WTC11 (cell line): ENCODE measurements at regions not wholly inside any gene's neighbourhood (a gene's known extent, or its start where the extent isn't known, plus 50 kb on each side); places are given as distances from the start of the nearest gene placed in this dataset.

Source experiments
- ATAC-seq: fragments of 200-7000 bp; cut with Tn5 transposase; 2 replicates; pipeline ENCODE4 v1.10.0; 2021; ENCODE audit warnings: mild to moderate bottlenecking, moderate library complexity
- CTCF ChIA-PET: fragments of 300-600 bp; sonication (Branson Sonifier 250); formaldehyde crosslinking; loops from one replicate; lab custom pipeline; 2021; ENCODE audit warnings: antibody characterized with exemption; lab: Charles Lee
- POLR2A ChIA-PET: fragments of 350-600 bp; sonication (Branson Sonifier 250); formaldehyde crosslinking; loops from one replicate; lab custom pipeline; 2021; ENCODE audit warnings: antibody characterized with exemption; lab: Charles Lee
- DNase-seq: peaks from one replicate; pipeline ENCODE4 v3.0.0; 2021; ENCODE audit warnings: low spot score
- H3K27ac Mint-ChIP-seq: 2 replicates; pipeline ENCODE4 v1.8.0; 2021; ENCODE audit warnings: mixed read lengths
- H3K27me3 Mint-ChIP-seq: 2 replicates; pipeline ENCODE4 v1.8.0; 2021; ENCODE audit warnings: low read depth, mild to moderate bottlenecking, moderate library complexity, mixed read lengths
- H3K36me3 Mint-ChIP-seq: 2 replicates; pipeline ENCODE4 v1.8.0; 2021; ENCODE audit warnings: mixed read lengths
- H3K4me1 Mint-ChIP-seq: 2 replicates; pipeline ENCODE4 v1.8.0; 2022; ENCODE audit warnings: mixed read lengths
- H3K4me3 Mint-ChIP-seq: 2 replicates; pipeline ENCODE4 v1.8.0; 2021; ENCODE audit warnings: mild to moderate bottlenecking, moderate library complexity, mixed read lengths
- H3K9me3 Mint-ChIP-seq: 2 replicates; pipeline ENCODE4 v1.8.0; 2021; ENCODE audit warnings: mixed read lengths
- CBFB ChIP-seq: sonication (generic); formaldehyde crosslinking; IDR thresholded peaks from 2 replicates; pipeline ENCODE4 v1.8.1; 2022; ENCODE audit warnings: mild to moderate bottlenecking, low read depth, missing genetic modification reagents
- CREM ChIP-seq: sonication (generic); formaldehyde crosslinking; IDR thresholded peaks from 2 replicates; pipeline ENCODE4 v1.8.1; 2022; ENCODE audit warnings: mild to moderate bottlenecking, missing genetic modification reagents, moderate library complexity
- ELF4 ChIP-seq: sonication (generic); formaldehyde crosslinking; IDR thresholded peaks from 2 replicates; pipeline ENCODE4 v1.8.1; 2022; ENCODE audit warnings: low read depth, mild to moderate bottlenecking, moderate library complexity, missing genetic modification reagents
- FOXJ3 ChIP-seq: sonication (generic); formaldehyde crosslinking; IDR thresholded peaks from 2 replicates; pipeline ENCODE4 v1.9.0; 2021; ENCODE audit warnings: missing genetic modification reagents, mild to moderate bottlenecking, borderline replicate concordance
- GRHL2 ChIP-seq: fragments of 250-450 bp; sonication (Bioruptor Pico); IDR thresholded peaks from 2 replicates; pipeline ENCODE4 v1.8.0; 2022; ENCODE audit warnings: mild to moderate bottlenecking, moderate library complexity; ENCODE audit not compliant: insufficient replicate concordance, severe bottlenecking
- IRF2 ChIP-seq: sonication (generic); formaldehyde crosslinking; IDR thresholded peaks from 2 replicates; pipeline ENCODE4 v1.8.0; 2022; ENCODE audit warnings: low read depth, missing genetic modification reagents, borderline replicate concordance
- JAZF1 ChIP-seq: fragments of 250-450 bp; sonication (Bioruptor Pico); IDR thresholded peaks from 2 replicates; pipeline ENCODE4 v1.9.0; 2021; ENCODE audit warnings: moderate library complexity, mild to moderate bottlenecking, inconsistent platforms
- JUN ChIP-seq: sonication (generic); formaldehyde crosslinking; IDR thresholded peaks from 2 replicates; pipeline ENCODE4 v1.8.0; 2023; ENCODE audit warnings: mild to moderate bottlenecking, missing genetic modification reagents
- NFATC4 ChIP-seq: fragments of 250-450 bp; sonication (Bioruptor Pico); IDR thresholded peaks from 2 replicates; pipeline ENCODE4 v1.9.0; 2021; ENCODE audit warnings: mild to moderate bottlenecking
- OVOL2 ChIP-seq: fragments of 250-450 bp; sonication (Bioruptor Pico); IDR thresholded peaks from 2 replicates; pipeline ENCODE4 v1.9.0; 2021; ENCODE audit warnings: mild to moderate bottlenecking, borderline replicate concordance
- PRRX2 ChIP-seq: fragments of 250-450 bp; sonication (Bioruptor Pico); IDR thresholded peaks from 2 replicates; pipeline ENCODE4 v1.8.0; 2021; ENCODE audit warnings: mild to moderate bottlenecking
- SP1 ChIP-seq: sonication (generic); formaldehyde crosslinking; conservative IDR thresholded peaks from 2 replicates; pipeline ENCODE4 v1.8.1; 2022; ENCODE audit warnings: missing genetic modification reagents
- TCF7 ChIP-seq: sonication (generic); formaldehyde crosslinking; IDR thresholded peaks from 2 replicates; pipeline ENCODE4 v1.8.0; 2022; ENCODE audit warnings: mild to moderate bottlenecking, low read depth, missing genetic modification reagents, moderate library complexity
- USF1 ChIP-seq: sonication (generic); formaldehyde crosslinking; IDR thresholded peaks from 2 replicates; pipeline ENCODE4 v1.8.0; 2022; ENCODE audit warnings: mild to moderate bottlenecking, missing genetic modification reagents
- ZNF138 ChIP-seq: sonication (generic); formaldehyde crosslinking; conservative IDR thresholded peaks from 2 replicates; pipeline ENCODE4 v1.8.1; 2022; ENCODE audit warnings: mild to moderate bottlenecking, moderate library complexity, missing genetic modification reagents
- ZNF281 ChIP-seq: sonication (generic); formaldehyde crosslinking; IDR thresholded peaks from 2 replicates; pipeline ENCODE4 v1.8.0; 2023; ENCODE audit warnings: mild to moderate bottlenecking, missing genetic modification reagents
- ZNF396 ChIP-seq: fragments of 250-450 bp; sonication (Bioruptor Pico); IDR thresholded peaks from 2 replicates; pipeline ENCODE4 v1.8.0; 2021; ENCODE audit warnings: mild to moderate bottlenecking, moderate library complexity, borderline replicate concordance
- ZNF416 ChIP-seq: fragments of 250-450 bp; sonication (Bioruptor Pico); IDR thresholded peaks from 2 replicates; pipeline ENCODE4 v1.9.0; 2021; ENCODE audit warnings: mild to moderate bottlenecking, inconsistent platforms
- ZNF671 ChIP-seq: fragments of 250-450 bp; sonication (Bioruptor Pico); IDR thresholded peaks from 2 replicates; pipeline ENCODE4 v1.8.0; 2021; ENCODE audit warnings: mild to moderate bottlenecking
- TF ChIP-seq, protein P1 (sequence below): sonication (generic); formaldehyde crosslinking; IDR thresholded peaks from 2 replicates; pipeline ENCODE4 v1.8.1; 2023; ENCODE audit warnings: mild to moderate bottlenecking, missing genetic modification reagents
- TF ChIP-seq, protein P2 (sequence below): sonication (generic); formaldehyde crosslinking; IDR thresholded peaks from 2 replicates; pipeline ENCODE4 v1.8.0; 2022; ENCODE audit warnings: mild to moderate bottlenecking, missing genetic modification reagents
- TF ChIP-seq, protein P3 (sequence below): fragments of 250-450 bp; sonication (Bioruptor Pico); conservative IDR thresholded peaks from 2 replicates; pipeline ENCODE4 v1.9.0; 2021; ENCODE audit warnings: mild to moderate bottlenecking
- TF ChIP-seq, protein P4 (sequence below): sonication (generic); formaldehyde crosslinking; conservative IDR thresholded peaks from 2 replicates; pipeline ENCODE4 v1.8.1; 2023; ENCODE audit warnings: mild to moderate bottlenecking, low read depth, missing genetic modification reagents, moderate library complexity

DNA sequence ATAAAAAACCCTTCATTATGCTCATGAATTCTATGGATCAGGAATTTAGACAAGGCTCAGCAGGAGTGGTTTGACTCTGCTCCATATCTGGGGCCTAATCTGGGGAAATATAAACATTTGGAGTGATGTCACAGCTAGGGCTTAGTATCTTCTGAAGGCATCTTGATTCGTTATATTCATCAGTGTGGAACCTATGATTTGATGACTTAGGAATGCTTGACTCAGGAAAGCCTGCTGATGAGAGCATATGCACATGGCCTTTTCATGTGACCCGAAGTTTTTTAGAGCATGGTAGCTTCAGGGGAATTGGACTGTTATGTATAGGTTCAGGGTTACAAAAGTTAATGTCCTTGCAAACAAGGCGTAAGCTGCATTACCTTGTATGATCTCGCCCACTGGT lies 184.9 kb upstream of the LRRC3B start:
- Mint-ChIP-seq H3K27me3 (no peaks in the 10 kb centered on the region), H3K36me3 (no peaks in the 10 kb centered on the region), H3K4me3 (no peak overlapping the region), H3K9me3 (no peaks in the 10 kb centered on the region), H3K4me1 (peaks cover 3% of the 10 kb centered on the region; the same call in 1 of the 2 replicates), H3K27ac (no peak overlapping the region)
- ChIA-PET CTCF (no interaction called here), POLR2A (no interaction called here)
- DNase-seq = no peak
- ATAC-seq = no peak
- TF ChIP-seq OVOL2 (CRISPR knock-in tag) (no peak), ZNF396 (CRISPR knock-in tag) (no peak), ZNF281 (no peak), JAZF1 (no peak), CREM (CRISPR knock-in tag) (no peak), TCF7 (CRISPR knock-in tag) (no peak), ZNF671 (no peak), JUN (CRISPR knock-in tag) (no peak)
- TF ChIP-seq, protein P1, sequence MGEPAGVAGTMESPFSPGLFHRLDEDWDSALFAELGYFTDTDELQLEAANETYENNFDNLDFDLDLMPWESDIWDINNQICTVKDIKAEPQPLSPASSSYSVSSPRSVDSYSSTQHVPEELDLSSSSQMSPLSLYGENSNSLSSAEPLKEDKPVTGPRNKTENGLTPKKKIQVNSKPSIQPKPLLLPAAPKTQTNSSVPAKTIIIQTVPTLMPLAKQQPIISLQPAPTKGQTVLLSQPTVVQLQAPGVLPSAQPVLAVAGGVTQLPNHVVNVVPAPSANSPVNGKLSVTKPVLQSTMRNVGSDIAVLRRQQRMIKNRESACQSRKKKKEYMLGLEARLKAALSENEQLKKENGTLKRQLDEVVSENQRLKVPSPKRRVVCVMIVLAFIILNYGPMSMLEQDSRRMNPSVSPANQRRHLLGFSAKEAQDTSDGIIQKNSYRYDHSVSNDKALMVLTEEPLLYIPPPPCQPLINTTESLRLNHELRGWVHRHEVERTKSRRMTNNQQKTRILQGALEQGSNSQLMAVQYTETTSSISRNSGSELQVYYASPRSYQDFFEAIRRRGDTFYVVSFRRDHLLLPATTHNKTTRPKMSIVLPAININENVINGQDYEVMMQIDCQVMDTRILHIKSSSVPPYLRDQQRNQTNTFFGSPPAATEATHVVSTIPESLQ (CRISPR knock-in tag) = no peak
- TF ChIP-seq, protein P2, sequence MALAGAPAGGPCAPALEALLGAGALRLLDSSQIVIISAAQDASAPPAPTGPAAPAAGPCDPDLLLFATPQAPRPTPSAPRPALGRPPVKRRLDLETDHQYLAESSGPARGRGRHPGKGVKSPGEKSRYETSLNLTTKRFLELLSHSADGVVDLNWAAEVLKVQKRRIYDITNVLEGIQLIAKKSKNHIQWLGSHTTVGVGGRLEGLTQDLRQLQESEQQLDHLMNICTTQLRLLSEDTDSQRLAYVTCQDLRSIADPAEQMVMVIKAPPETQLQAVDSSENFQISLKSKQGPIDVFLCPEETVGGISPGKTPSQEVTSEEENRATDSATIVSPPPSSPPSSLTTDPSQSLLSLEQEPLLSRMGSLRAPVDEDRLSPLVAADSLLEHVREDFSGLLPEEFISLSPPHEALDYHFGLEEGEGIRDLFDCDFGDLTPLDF = no peak

- Mint-ChIP-seq H3K27ac (no peak overlapping the region), H3K27me3 (no peaks in the 10 kb centered on the region), H3K36me3 (no peaks in the 10 kb centered on the region), H3K9me3 (no peaks in the 10 kb centered on the region), H3K4me1 (peaks cover 3% of the 10 kb centered on the region; the same call in 1 of the 2 replicates), H3K4me3 (no peak overlapping the region)
- CTCF ChIA-PET = no interaction called here
- ATAC-seq (no peak), DNase-seq (no peak)
- POLR2A ChIA-PET = no interaction called here
- TF ChIP-seq NFATC4 = no peak
- no peak for TF ChIP-seq USF1 (CRISPR knock-in tag)
- no peak for TF ChIP-seq CBFB (CRISPR knock-in tag)
- no peak for TF ChIP-seq ZNF416 (CRISPR knock-in tag)
- TF ChIP-seq ZNF396 (CRISPR knock-in tag) = no peak
- TF ChIP-seq, protein P2 = no peak
- TF ChIP-seq IRF2 = no peak
- TF ChIP-seq ZNF138 (CRISPR knock-in tag) = no peak
- no peak for TF ChIP-seq FOXJ3 (CRISPR knock-in tag)
- TF ChIP-seq, protein P3, sequence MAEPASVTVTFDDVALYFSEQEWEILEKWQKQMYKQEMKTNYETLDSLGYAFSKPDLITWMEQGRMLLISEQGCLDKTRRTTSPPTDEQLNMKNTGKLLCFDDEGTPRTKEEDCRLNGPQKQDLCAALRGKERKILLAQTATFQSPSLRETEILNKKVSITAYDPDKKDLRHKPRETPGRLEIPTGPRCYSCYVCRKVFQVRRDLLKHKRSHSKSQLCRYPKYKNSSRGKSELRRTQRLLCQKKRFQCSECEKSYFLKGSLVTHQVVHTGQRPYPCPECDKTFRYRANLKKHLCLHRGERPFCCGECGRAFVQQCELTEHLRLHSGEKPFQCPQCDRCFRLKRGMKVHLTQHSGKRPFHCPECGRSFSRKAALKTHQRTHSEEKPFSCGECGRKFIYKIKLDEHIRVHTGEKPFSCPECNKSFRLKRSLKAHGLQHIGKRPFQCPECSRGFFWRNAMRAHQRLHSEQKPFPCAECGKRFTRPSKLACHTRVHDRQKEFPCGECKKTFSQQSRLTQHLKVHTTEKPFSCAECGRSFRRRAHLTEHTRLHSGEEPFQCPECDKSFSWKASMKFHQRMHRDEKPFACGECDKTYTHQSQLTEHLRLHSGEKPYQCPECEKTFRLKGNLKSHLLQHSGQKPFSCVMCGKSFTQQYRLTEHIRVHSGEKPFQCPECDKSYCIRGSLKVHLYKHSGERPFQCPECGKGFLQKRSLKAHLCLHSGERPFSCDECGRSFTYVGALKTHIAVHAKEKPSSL (CRISPR knock-in tag) = no peak
- TF ChIP-seq PRRX2 (CRISPR knock-in tag) = no peak
- TF ChIP-seq, protein P4, sequence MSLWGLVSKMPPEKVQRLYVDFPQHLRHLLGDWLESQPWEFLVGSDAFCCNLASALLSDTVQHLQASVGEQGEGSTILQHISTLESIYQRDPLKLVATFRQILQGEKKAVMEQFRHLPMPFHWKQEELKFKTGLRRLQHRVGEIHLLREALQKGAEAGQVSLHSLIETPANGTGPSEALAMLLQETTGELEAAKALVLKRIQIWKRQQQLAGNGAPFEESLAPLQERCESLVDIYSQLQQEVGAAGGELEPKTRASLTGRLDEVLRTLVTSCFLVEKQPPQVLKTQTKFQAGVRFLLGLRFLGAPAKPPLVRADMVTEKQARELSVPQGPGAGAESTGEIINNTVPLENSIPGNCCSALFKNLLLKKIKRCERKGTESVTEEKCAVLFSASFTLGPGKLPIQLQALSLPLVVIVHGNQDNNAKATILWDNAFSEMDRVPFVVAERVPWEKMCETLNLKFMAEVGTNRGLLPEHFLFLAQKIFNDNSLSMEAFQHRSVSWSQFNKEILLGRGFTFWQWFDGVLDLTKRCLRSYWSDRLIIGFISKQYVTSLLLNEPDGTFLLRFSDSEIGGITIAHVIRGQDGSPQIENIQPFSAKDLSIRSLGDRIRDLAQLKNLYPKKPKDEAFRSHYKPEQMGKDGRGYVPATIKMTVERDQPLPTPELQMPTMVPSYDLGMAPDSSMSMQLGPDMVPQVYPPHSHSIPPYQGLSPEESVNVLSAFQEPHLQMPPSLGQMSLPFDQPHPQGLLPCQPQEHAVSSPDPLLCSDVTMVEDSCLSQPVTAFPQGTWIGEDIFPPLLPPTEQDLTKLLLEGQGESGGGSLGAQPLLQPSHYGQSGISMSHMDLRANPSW (CRISPR knock-in tag) = no peak
- TF ChIP-seq ELF4 (CRISPR knock-in tag) = no peak
- TF ChIP-seq GRHL2 = no peak
- no peak for TF ChIP-seq SP1 (CRISPR knock-in tag)
Measured at GRCh38 chr3:26438325-26438940, 184.1 kb upstream of the LRRC3B start.
